Suppressor macrophage treated with lipopolysaccharide for 4 hours (primary cell): ENCODE measurements at regions not wholly inside any gene's neighbourhood (a gene's known extent, or its start where the extent isn't known, plus 50 kb on each side); places are given as distances from the start of the nearest gene placed in this dataset.

Experiments used
- DNase-seq: peaks from one replicate; pipeline ENCODE4 v3.0.0-alpha.2; 2020

GRCh38 chr2:239682518-239682917, 281.7 kb upstream of the HDAC4 start:
- DNase-seq, result no peak

GRCh38 chr2:239679755-239680154, 278.9 kb upstream of the HDAC4 start:
- DNase-seq, result no peak

GRCh38 chr2:239678666-239679296, 278.0 kb upstream of the HDAC4 start:
- DNase-seq, result no peak

DNA sequence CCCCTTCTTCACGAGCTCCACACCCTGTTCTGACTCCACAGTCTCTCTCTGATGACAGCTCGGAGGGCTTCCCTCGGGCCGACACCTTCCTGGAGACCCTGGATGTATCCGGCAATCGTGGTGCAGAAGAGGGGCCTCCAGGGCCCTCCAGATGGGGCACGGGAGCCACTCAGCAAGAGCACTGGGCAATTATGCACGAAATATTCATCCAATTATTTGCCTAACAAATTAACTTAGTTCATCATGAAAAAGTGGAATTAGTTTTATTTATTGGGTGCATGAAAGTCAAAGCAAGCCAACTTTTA, 277.3 kb upstream of the HDAC4 start:
- DNase-seq, result no peak

GRCh38 chr2:239677453-239678185, 276.8 kb upstream of the HDAC4 start:
- no peak for DNase-seq

- no peak for DNase-seq
Observed at GRCh38 chr2:239676716-239677452, 276.1 kb upstream of the HDAC4 start.

GRCh38 chr2:239675826-239676715, 275.3 kb upstream of the HDAC4 start:
- no peak for DNase-seq

- no peak for DNase-seq
Observed at GRCh38 chr2:239674981-239675825, 274.4 kb upstream of the HDAC4 start.

- no peak for DNase-seq
Observed at GRCh38 chr2:239674101-239674980, 273.5 kb upstream of the HDAC4 start.

GRCh38 chr2:239673641-239674040, 272.8 kb upstream of the HDAC4 start:
- no peak for DNase-seq

DNA sequence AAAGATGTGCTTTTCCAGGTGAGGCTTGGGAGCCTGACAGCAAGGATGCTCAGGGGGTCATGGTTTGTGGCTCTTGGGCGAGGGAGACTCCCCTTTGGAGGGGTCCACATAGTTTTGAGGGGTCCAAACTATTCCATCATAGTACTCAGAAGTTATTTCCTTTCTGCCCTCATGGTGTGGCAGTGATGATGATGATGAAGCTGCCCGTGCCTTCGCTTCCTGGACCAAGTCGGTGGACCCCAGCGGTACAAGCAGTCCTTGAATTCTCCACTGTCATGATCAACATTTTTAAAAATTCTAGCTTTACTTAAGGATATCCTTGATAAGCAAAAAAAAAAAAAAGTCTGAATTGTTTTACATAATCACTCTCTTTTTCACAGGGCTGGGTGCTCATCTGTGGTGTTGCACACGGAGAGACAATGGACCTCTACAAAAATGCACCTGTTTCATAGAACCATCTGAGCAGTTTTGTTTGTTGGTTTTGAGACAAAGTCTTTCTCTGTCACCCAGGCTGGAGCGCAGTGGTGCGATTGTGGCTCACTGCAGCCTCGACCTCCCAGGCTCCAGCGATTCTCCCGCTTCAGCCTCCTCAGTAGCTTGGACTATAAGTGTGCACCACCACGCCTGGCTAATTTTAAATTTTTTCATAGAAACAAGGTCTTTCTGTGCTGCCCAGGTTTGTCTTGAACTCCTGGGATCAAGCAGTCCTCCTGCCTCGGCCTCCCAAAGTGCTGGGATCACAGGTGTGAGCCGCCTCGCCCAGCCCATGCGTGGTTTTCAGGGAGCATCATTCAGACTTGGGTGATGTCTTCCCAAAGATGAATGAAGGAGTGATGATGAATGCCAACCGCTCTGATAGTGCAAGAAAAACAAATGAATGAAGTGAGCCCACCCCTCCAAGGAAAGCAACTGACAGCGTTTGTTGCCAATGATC, 271.4 kb upstream of the HDAC4 start:
- no peak for DNase-seq

DNA sequence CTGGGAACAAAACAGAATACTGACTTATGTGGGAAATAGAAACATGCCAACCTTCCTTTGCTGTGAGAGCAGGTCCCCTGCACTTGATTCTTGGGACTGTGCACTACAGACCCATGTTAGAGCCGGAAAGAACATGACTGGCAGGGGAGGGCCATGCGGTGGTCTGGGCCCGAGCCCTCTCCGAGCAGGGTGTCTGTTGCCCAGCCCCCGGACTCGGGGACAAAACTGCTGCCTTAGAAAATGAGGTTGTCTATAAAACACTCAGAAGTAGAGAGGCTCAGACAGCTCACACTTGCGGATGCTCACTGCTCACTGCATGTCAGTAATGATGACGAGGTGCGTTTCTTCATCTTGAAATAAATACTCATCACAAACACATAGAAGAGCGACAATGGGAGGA, 270.7 kb upstream of the HDAC4 start:
- no peak for DNase-seq

- DNase-seq, result no peak
Observed at GRCh38 chr2:239670463-239671120, 269.8 kb upstream of the HDAC4 start.

GRCh38 chr2:239669899-239670460, 269.2 kb upstream of the HDAC4 start:
- DNase-seq, result no peak

DNA sequence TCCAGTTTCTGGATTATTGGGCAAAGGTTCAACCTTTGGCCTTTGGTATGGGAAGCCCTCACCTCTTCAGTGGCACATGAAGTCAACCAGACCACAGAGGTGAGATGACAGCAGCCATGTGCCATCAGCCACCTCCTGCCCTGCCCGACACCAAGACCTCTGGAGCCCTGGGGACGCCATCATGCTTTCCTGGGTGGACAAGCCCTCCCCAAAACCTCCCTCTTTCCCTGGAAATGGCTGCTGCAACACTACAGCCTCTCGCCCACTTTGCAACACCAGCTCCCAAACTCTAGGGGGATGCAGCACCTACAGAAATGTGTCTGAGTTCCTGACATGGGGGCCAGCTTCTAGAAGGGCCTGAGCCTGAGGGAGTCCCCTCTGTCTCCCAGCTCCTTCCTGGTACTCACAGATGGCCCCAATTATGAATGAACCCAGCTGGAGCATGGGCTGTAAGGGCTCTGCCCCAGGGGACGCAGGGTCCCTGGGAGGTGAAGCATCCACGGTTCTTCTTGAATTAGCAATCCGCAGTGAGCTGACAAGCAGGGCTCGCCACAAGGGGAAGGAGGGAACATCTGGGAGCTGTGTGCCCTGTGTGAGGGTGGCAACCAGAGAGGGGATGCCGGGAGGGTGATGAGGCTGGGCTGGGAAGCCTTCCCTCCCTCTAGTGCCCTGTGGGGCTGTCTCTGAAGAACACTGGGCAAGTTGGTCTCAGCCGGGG, 268.5 kb upstream of the HDAC4 start:
- no peak for DNase-seq

- DNase-seq, result no peak
Observed at GRCh38 chr2:239668651-239669050, 267.8 kb upstream of the HDAC4 start.

GRCh38 chr2:239668042-239668441, 267.2 kb upstream of the HDAC4 start:
- no peak for DNase-seq

DNA sequence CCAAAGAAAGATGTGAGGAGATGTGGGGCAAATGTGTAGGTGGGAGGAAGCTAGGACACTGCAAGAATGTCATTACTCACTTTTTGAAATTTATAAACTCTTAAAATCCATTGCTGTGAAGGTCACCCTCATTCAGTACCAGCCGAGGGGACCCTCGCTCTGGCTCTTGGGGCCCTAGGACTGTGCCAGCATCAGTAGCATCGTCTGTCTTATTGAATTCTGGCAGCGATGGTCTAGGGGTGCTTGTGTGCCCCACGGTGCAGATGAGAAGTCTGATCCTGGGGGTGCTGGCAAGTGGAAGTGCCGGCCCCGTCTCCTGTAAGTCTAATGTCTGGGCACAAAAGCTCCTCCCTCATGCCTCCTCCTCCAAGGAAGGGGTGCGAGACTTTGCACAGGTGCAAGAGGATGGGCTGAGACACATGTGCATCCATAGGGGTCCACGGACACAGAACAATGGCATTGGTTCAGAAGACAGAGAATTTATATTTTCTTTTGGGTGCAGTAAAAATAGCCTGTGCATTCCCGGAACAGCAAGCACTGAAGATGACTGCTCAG, 266.7 kb upstream of the HDAC4 start:
- DNase-seq, result no peak
